ENCODE measurements at regions not wholly inside any gene's neighbourhood (a gene's known extent, or its start where the extent isn't known, plus 50 kb on each side); places are given as distances from the start of the nearest gene placed in this dataset.

GRCh38 chr3:31290046-31290445 is 242.7 kb upstream of the STT3B start:
- TF ChIP-seq GATA2 (IDR thresholded peaks at IDR 0.05; ENCODE audit: low read depth, low read length) (no peak), GATA3 (IDR thresholded peaks at IDR 0.05; ENCODE audit: low read depth, low read length) (no peak)

All from SH-SY5Y (cell line).